CD4-positive, alpha-beta T cell (primary cell): ENCODE measurements at regions not wholly inside any gene's neighbourhood (a gene's known extent, or its start where the extent isn't known, plus 50 kb on each side); places are given as distances from the start of the nearest gene placed in this dataset.

ENCODE experiments used
- ATAC-seq: fragments of 200-7000 bp; cut with Tn5 transposase; one replicate; pipeline ENCODE4 v1.10.0; 2022; ENCODE audit warnings: mild to moderate bottlenecking; ENCODE audit not compliant: poor library complexity
- CTCF ChIA-PET: fragments of 350-600 bp; sonication (Branson Sonifier 250); formaldehyde crosslinking; loops from one replicate; lab custom pipeline; 2021; ENCODE audit warnings: antibody characterized with exemption, inconsistent platforms; lab: Charles Lee
- POLR2A ChIA-PET: fragments of 350-600 bp; sonication (Branson Sonifier 250); formaldehyde crosslinking; loops from one replicate; lab custom pipeline; 2021; ENCODE audit warnings: antibody characterized with exemption, inconsistent platforms; lab: Charles Lee
- DNase-seq, 14 experiments: peaks; one replicate each; pipeline ENCODE4 v3.0.0-alpha.2; 2013 to 2020; ENCODE audit warnings: mixed read lengths in 2 of 14
- H3K27ac ChIP-seq, 2 donors: one replicate each; pipeline versions ENCODE4 v1.5.1 to v1.7.0; 2013; ENCODE audit warnings: low read length in 2 of 2, low read depth in 1 of 2, mild to moderate bottlenecking in 1 of 2
- H3K27me3 ChIP-seq, 2 experiments: 1 replicate in 1 of 2; 2 replicates in 1 of 2; pipeline versions ENCODE4 v1.6.1 to v1.7.0; 2013; ENCODE audit warnings: low read length in 2 of 2, control low read depth in 1 of 2, mild to moderate bottlenecking in 1 of 2, moderate library complexity in 1 of 2; ENCODE audit not compliant: insufficient read depth in 2 of 2, control insufficient read depth in 1 of 2
- H3K36me3 ChIP-seq: one replicate; pipeline ENCODE4 v1.6.1; 2013; ENCODE audit warnings: low read length, control low read depth; ENCODE audit not compliant: insufficient read depth
- H3K4me1 ChIP-seq: one replicate; pipeline ENCODE4 v1.6.1; 2013; ENCODE audit warnings: low read length, control low read depth; ENCODE audit not compliant: insufficient read depth
- H3K4me3 ChIP-seq: one replicate; pipeline ENCODE4 v1.5.1; 2013; ENCODE audit warnings: mild to moderate bottlenecking, low read length, moderate library complexity
- H3K9me3 ChIP-seq, 2 experiments: 1 replicate in 1 of 2; 2 replicates in 1 of 2; pipeline versions ENCODE4 v1.6.1 to v1.7.0; 2013; ENCODE audit warnings: low read length in 2 of 2, mild to moderate bottlenecking in 2 of 2, control low read depth in 1 of 2, moderate library complexity in 1 of 2; ENCODE audit not compliant: control insufficient read depth in 1 of 2, insufficient read depth in 1 of 2
- H3K27ac Mint-ChIP-seq: one replicate; pipeline ENCODE4 v1.8.0; 2020; ENCODE audit warnings: mixed read lengths
- H3K27me3 Mint-ChIP-seq: one replicate; pipeline ENCODE4 v1.8.0; 2021; ENCODE audit warnings: mixed read lengths
- H3K36me3 Mint-ChIP-seq: one replicate; pipeline ENCODE4 v1.8.0; 2021; ENCODE audit warnings: low read depth, mixed read lengths
- H3K4me1 Mint-ChIP-seq: one replicate; pipeline ENCODE4 v1.8.0; 2021; ENCODE audit warnings: low read depth, mixed read lengths
- H3K4me3 Mint-ChIP-seq: one replicate; pipeline ENCODE4 v1.8.0; 2020; ENCODE audit warnings: mild to moderate bottlenecking, mixed read lengths
- H3K9me3 Mint-ChIP-seq: one replicate; pipeline ENCODE4 v1.8.0; 2020; ENCODE audit warnings: mixed read lengths
- CTCF ChIP-seq: fragments of 200-600 bp; IDR thresholded peaks from one replicate; pipeline ENCODE4 v1.8.0; 2022; ENCODE audit warnings: antibody characterized with exemption, mild to moderate bottlenecking
- intact Hi-C, 2 experiments: fragments of 100-400 bp; cut with DNase I in 1 of 2; cut with micrococcal nuclease in 1 of 2; formaldehyde crosslinking; loops; one replicate each; pipeline versions ENCODE4 v1.15.1 to v1.9.0; 2023 to 2025; cut with DNase I, micrococcal nuclease

- no peaks in the 10 kb centered on the region for H3K4me1 ChIP-seq
- ATAC-seq, result no peak
- ChIA-PET POLR2A (no interaction called here), CTCF (no interaction called here)
- peaks cover 5 to 6% of the 10 kb centered on the region in 2 experiments for H3K27me3 ChIP-seq
- H3K36me3 ChIP-seq, result no peaks in the 10 kb centered on the region
- no peaks in the 10 kb centered on the region for H3K9me3 Mint-ChIP-seq
- H3K9me3 ChIP-seq, result peaks cover 0 to 5% of the 10 kb centered on the region in 2 experiments
- no peak overlapping the region for H3K27ac Mint-ChIP-seq
- H3K4me1 Mint-ChIP-seq, result no peaks in the 10 kb centered on the region
- DNase-seq, result no peak
- H3K36me3 Mint-ChIP-seq, result no peaks in the 10 kb centered on the region
- peaks cover 28% of the 10 kb centered on the region for H3K27me3 Mint-ChIP-seq
- intact Hi-C loops, result no loop called here
- no peak overlapping the region for H3K4me3 Mint-ChIP-seq
- no peak overlapping the region for H3K4me3 ChIP-seq
- no peak for TF ChIP-seq CTCF
- no peak overlapping the region for H3K27ac ChIP-seq
Observed at GRCh38 chr11:134887896-134888295, 475.9 kb upstream of the B3GAT1 start.

GRCh38 chr11:134883484-134883883, 471.4 kb upstream of the B3GAT1 start:
- no peaks in the 10 kb centered on the region for H3K9me3 ChIP-seq
- ChIA-PET POLR2A (no interaction called here), CTCF (no interaction called here)
- H3K4me1 ChIP-seq, result no peaks in the 10 kb centered on the region
- no peaks in the 10 kb centered on the region for H3K36me3 Mint-ChIP-seq
- intact Hi-C loops, result no loop called here
- H3K4me3 Mint-ChIP-seq, result no peak overlapping the region
- H3K36me3 ChIP-seq, result no peaks in the 10 kb centered on the region
- H3K9me3 Mint-ChIP-seq, result no peaks in the 10 kb centered on the region
- no peaks in the 10 kb centered on the region for H3K4me1 Mint-ChIP-seq
- H3K27me3 ChIP-seq, result peaks cover 5 to 6% of the 10 kb centered on the region in 2 experiments
- peaks cover 34% of the 10 kb centered on the region for H3K27me3 Mint-ChIP-seq
- DNase-seq, result no peak
- no peak for TF ChIP-seq CTCF
- no peak for ATAC-seq
- H3K27ac ChIP-seq, result no peak overlapping the region
- H3K27ac Mint-ChIP-seq, result no peak overlapping the region
- H3K4me3 ChIP-seq, result no peak overlapping the region

- H3K36me3 Mint-ChIP-seq, result no peaks in the 10 kb centered on the region
- no peaks in the 10 kb centered on the region for H3K9me3 Mint-ChIP-seq
- peaks cover 2 to 5% of the 10 kb centered on the region in 2 experiments for H3K27me3 ChIP-seq
- H3K27ac ChIP-seq, result no peak overlapping the region
- intact Hi-C loops, result no loop called here
- CTCF ChIA-PET, result interaction anchor here (1.6 kb wide), 1 partner anchor 14 kb away, joined by 4 read pairs; no protein-coding TSS in a partner anchor
- DNase-seq (no peak), ATAC-seq (no peak)
- POLR2A ChIA-PET, result no interaction called here
- H3K27me3 Mint-ChIP-seq, result peaks cover 41% of the 10 kb centered on the region
- no peak overlapping the region for H3K4me3 ChIP-seq
- no peaks in the 10 kb centered on the region for H3K36me3 ChIP-seq
- H3K4me1 ChIP-seq, result no peaks in the 10 kb centered on the region
- no peak overlapping the region for H3K4me3 Mint-ChIP-seq
- H3K27ac Mint-ChIP-seq, result no peak overlapping the region
- H3K9me3 ChIP-seq, result no peaks in the 10 kb centered on the region
- no peak for TF ChIP-seq CTCF
- no peaks in the 10 kb centered on the region for H3K4me1 Mint-ChIP-seq
Observed at GRCh38 chr11:134882671-134883297, 470.7 kb upstream of the B3GAT1 start.
